Body of pancreas (tissue), 4 donors: ENCODE measurements at regions not wholly inside any gene's neighbourhood (a gene's known extent, or its start where the extent isn't known, plus 50 kb on each side); places are given as distances from the start of the nearest gene placed in this dataset.

Experiments
- POLR2A ChIP-seq, 3 donors: fragments of 450-650 bp; IDR thresholded peaks; one replicate each; pipeline ENCODE4 v1.6.1; 2016; ENCODE audit warnings: antibody characterized with exemption in 3 of 3, mild to moderate bottlenecking in 2 of 3
- TF ChIP-seq, protein P1 (sequence below), 7 experiments: fragments of 450-650 bp in 4 of 7; fragments of 200-600 bp in 3 of 7; sonication (generic) in 3 of 7; IDR thresholded peaks; one replicate each; pipeline ENCODE4 v1.5.1; 2016 to 2019; ENCODE audit warnings: antibody characterized with exemption in 7 of 7

DNA sequence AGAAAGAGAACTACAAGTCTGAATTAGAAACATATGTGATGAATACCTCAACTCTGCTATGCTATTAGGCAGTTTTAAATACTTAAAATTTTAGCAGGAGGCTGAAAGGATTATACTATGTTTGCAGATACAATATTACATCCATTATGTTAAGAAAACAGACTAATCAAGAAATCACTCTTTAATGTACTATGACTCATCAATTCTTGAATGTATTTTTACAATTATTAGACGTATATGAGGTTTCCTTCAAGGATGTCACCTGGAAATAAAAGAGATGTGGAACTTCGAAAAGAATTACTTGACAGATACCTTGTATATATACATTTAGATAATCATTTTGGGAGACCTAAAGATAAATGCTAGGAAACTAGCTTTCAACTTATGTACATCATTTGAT is 835.6 kb upstream of the MIR17HG start:
- no peak for TF ChIP-seq POLR2A (IDR thresholded peaks at IDR 0.05)
- TF ChIP-seq, protein P1, sequence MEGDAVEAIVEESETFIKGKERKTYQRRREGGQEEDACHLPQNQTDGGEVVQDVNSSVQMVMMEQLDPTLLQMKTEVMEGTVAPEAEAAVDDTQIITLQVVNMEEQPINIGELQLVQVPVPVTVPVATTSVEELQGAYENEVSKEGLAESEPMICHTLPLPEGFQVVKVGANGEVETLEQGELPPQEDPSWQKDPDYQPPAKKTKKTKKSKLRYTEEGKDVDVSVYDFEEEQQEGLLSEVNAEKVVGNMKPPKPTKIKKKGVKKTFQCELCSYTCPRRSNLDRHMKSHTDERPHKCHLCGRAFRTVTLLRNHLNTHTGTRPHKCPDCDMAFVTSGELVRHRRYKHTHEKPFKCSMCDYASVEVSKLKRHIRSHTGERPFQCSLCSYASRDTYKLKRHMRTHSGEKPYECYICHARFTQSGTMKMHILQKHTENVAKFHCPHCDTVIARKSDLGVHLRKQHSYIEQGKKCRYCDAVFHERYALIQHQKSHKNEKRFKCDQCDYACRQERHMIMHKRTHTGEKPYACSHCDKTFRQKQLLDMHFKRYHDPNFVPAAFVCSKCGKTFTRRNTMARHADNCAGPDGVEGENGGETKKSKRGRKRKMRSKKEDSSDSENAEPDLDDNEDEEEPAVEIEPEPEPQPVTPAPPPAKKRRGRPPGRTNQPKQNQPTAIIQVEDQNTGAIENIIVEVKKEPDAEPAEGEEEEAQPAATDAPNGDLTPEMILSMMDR (IDR thresholded peaks at IDR 0.05) = no peak
